ENCODE measurements at regions not wholly inside any gene's neighbourhood (a gene's known extent, or its start where the extent isn't known, plus 50 kb on each side); places are given as distances from the start of the nearest gene placed in this dataset.
"Not testable (repeated sequence)": the region's sequence is repeated elsewhere in the genome, so short reads cannot be mapped to it uniquely, and the experiment has no call there.

- DNase-seq: no peak
Observed at GRCh38 chr10:37067576-37067975, 57.8 kb upstream of the ANKRD30A start.

GRCh38 chr10:37062296-37062695 lies 63.1 kb upstream of the ANKRD30A start:
- DNase-seq: not testable (repeated sequence)

- DNase-seq: no peak
Observed at GRCh38 chr10:37057261-37057660, 68.1 kb upstream of the ANKRD30A start.

- DNase-seq: no peak
Observed at GRCh38 chr10:37053476-37053875, 71.9 kb upstream of the ANKRD30A start.

GRCh38 chr10:37049982-37050381 lies 75.4 kb upstream of the ANKRD30A start:
- not testable (repeated sequence) for DNase-seq

- DNase-seq: not testable (repeated sequence)
Observed at GRCh38 chr10:37044319-37044718, 81.1 kb upstream of the ANKRD30A start.

- no peak for DNase-seq
Observed at GRCh38 chr10:37035853-37036252, 89.5 kb upstream of the ANKRD30A start.

GRCh38 chr10:37015498-37015897 lies 109.9 kb upstream of the ANKRD30A start:
- no peak for DNase-seq

GRCh38 chr10:37010741-37011140 lies 114.7 kb upstream of the ANKRD30A start:
- no peak for DNase-seq

- DNase-seq: not testable (repeated sequence)
Observed at GRCh38 chr10:37008276-37008675, 117.1 kb upstream of the ANKRD30A start.

- DNase-seq: no peak
Observed at GRCh38 chr10:37003126-37003525, 122.3 kb upstream of the ANKRD30A start.

- DNase-seq: not testable (repeated sequence)
Observed at GRCh38 chr10:36995806-36996205, 129.6 kb upstream of the ANKRD30A start.

- no peak for DNase-seq
Observed at GRCh38 chr10:36994886-36995285, 130.5 kb upstream of the ANKRD30A start.

GRCh38 chr10:36989233-36989632 lies 136.2 kb upstream of the ANKRD30A start:
- no peak for DNase-seq

GRCh38 chr10:36946598-36946997 lies 178.8 kb upstream of the ANKRD30A start:
- DNase-seq: no peak

GRCh38 chr10:36943544-36943943 lies 181.9 kb upstream of the ANKRD30A start:
- DNase-seq: no peak

- no peak for DNase-seq
Observed at GRCh38 chr10:36942616-36943015, 182.8 kb upstream of the ANKRD30A start.

GRCh38 chr10:36903040-36903439 lies 222.4 kb upstream of the ANKRD30A start:
- DNase-seq: no peak

GRCh38 chr10:36899652-36900051 lies 225.7 kb upstream of the ANKRD30A start:
- no peak for DNase-seq

- DNase-seq: peak; percentile 34
Observed at GRCh38 chr10:36888925-36889573, 236.3 kb upstream of the ANKRD30A start.

GRCh38 chr10:36886303-36886891 lies 239.0 kb upstream of the ANKRD30A start:
- no peak for DNase-seq

- no peak for DNase-seq
Observed at GRCh38 chr10:36885746-36886145, 239.7 kb upstream of the ANKRD30A start.

- DNase-seq: no peak
Observed at GRCh38 chr10:36882781-36883180, 242.6 kb upstream of the ANKRD30A start.

GRCh38 chr10:36880898-36881297 lies 244.5 kb upstream of the ANKRD30A start:
- DNase-seq: no peak
